B cell (primary cell): ENCODE measurements at regions not wholly inside any gene's neighbourhood (a gene's known extent, or its start where the extent isn't known, plus 50 kb on each side); places are given as distances from the start of the nearest gene placed in this dataset.

Experiments
- CTCF ChIP-seq: fragments of 200-600 bp; IDR thresholded peaks from one replicate; pipeline ENCODE4 v1.8.0; 2022; ENCODE audit warnings: antibody characterized with exemption, mild to moderate bottlenecking
- EZH2 ChIP-seq: IDR thresholded peaks from 2 replicates; pipeline ENCODE4 v1.6.1; 2012; ENCODE audit warnings: borderline replicate concordance, low read depth, mild to moderate bottlenecking, moderate library complexity, low read length; ENCODE audit not compliant: insufficient read depth, poor library complexity, severe bottlenecking

- TF ChIP-seq CTCF = no peak
- TF ChIP-seq EZH2 = no peak
Measured at GRCh38 chr4:85399270-85399669, 75.7 kb upstream of the ARHGAP24 start.
